Smooth muscle cell (in vitro differentiated cells): ENCODE measurements at regions not wholly inside any gene's neighbourhood (a gene's known extent, or its start where the extent isn't known, plus 50 kb on each side); places are given as distances from the start of the nearest gene placed in this dataset.

Experiments
- DNase-seq: peaks from one replicate; lab custom pipeline; 2025; ENCODE audit not compliant: unreplicated experiment; lab: John Stamatoyannopoulos, UW
- H2AFZ ChIP-seq: fragments of 200-600 bp; sonication (generic); 2 replicates; pipeline ENCODE4 v1.6.0; 2016; ENCODE audit warnings: antibody characterized with exemption, low read depth, mild to moderate bottlenecking
- H3F3A ChIP-seq: fragments of 200-600 bp; sonication (generic); 2 replicates; pipeline ENCODE4 v1.6.0; 2017; ENCODE audit warnings: antibody characterized with exemption, low read depth
- H3K27ac ChIP-seq: fragments of 200-600 bp; sonication (generic); 2 replicates; pipeline ENCODE4 v1.5.1; 2016; ENCODE audit warnings: low read depth, mild to moderate bottlenecking
- H3K27me3 ChIP-seq: fragments of 200-600 bp; sonication (generic); 2 replicates; pipeline ENCODE4 v1.6.1; 2016; ENCODE audit warnings: low read depth, mild to moderate bottlenecking
- H3K36me3 ChIP-seq: fragments of 200-600 bp; sonication (generic); 2 replicates; pipeline ENCODE4 v1.5.1; 2016; ENCODE audit warnings: low read depth
- H3K4me1 ChIP-seq: fragments of 200-600 bp; sonication (generic); 2 replicates; pipeline ENCODE4 v1.5.1; 2016; ENCODE audit warnings: low read depth
- H3K4me2 ChIP-seq: fragments of 200-600 bp; sonication (generic); 2 replicates; pipeline ENCODE4 v1.6.0; 2016; ENCODE audit warnings: mild to moderate bottlenecking
- H3K4me3 ChIP-seq: fragments of 200-600 bp; sonication (generic); 2 replicates; pipeline ENCODE4 v1.5.1; 2016; ENCODE audit warnings: mild to moderate bottlenecking
- H3K79me2 ChIP-seq: fragments of 200-600 bp; sonication (generic); 2 replicates; pipeline ENCODE4 v1.6.0; 2016; ENCODE audit warnings: low read depth, mild to moderate bottlenecking
- H3K9ac ChIP-seq: fragments of 200-600 bp; sonication (generic); 2 replicates; pipeline ENCODE4 v1.6.0; 2016; ENCODE audit warnings: low read depth
- H3K9me3 ChIP-seq: fragments of 200-600 bp; sonication (generic); replicated peaks from 2 replicates; pipeline ENCODE4 v1.5.1; 2016; ENCODE audit warnings: low read depth
- H4K20me1 ChIP-seq: fragments of 200-600 bp; sonication (generic); 2 replicates; pipeline ENCODE4 v1.6.0; 2016; ENCODE audit warnings: low read depth
- WGBS: methylation state at CpG from one replicate; pipeline ENCODE4 v1.1.7; 2016; ENCODE audit warnings: low lambda C conversion rate; 5-methylcytosine and 5-hydroxymethylcytosine counted together
- TF ChIP-seq, protein P1 (sequence below): fragments of 200-600 bp; sonication (generic); IDR thresholded peaks from 2 replicates; pipeline ENCODE4 v1.5.1; 2017; ENCODE audit warnings: borderline replicate concordance, mild to moderate bottlenecking, antibody characterized with exemption; ENCODE audit not compliant: insufficient read depth, poor library complexity, severe bottlenecking

DNA sequence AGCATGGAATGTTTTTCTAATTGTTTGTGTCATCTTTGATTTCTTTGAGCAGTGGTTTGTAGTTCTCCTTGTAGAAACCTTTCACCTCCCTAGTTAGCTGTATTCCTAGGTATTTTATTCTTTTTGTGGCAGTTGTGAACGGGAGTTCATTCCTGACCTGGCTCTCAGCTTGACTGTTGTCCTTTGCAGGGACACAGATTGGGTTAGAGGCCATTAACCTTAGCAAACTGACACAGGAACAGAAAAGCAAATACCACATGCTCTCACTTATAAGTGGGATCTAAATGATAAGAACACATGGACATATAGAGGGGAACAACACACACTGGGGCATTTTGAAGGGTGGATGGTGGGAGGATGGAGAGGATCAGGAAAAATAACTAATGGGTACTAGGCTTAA lies 52.2 kb upstream of the RORA start:
- Histone ChIP-seq H3K27me3 (peaks cover 5% of the 10 kb centered on the region), H3K4me1 (no peaks in the 10 kb centered on the region), H3K9me3 (no peaks in the 10 kb centered on the region), H3K4me3 (no peak overlapping the region), H4K20me1 (no peaks in the 10 kb centered on the region), H3K36me3 (no peaks in the 10 kb centered on the region), H3F3A (no peaks in the 10 kb centered on the region), H2AFZ (no peak overlapping the region), H3K4me2 (no peak overlapping the region), H3K27ac (no peak overlapping the region), H3K79me2 (no peaks in the 10 kb centered on the region), H3K9ac (no peak overlapping the region)
- 90% methylated on average over 1 of the region's 1 CpG for WGBS
- TF ChIP-seq, protein P1, sequence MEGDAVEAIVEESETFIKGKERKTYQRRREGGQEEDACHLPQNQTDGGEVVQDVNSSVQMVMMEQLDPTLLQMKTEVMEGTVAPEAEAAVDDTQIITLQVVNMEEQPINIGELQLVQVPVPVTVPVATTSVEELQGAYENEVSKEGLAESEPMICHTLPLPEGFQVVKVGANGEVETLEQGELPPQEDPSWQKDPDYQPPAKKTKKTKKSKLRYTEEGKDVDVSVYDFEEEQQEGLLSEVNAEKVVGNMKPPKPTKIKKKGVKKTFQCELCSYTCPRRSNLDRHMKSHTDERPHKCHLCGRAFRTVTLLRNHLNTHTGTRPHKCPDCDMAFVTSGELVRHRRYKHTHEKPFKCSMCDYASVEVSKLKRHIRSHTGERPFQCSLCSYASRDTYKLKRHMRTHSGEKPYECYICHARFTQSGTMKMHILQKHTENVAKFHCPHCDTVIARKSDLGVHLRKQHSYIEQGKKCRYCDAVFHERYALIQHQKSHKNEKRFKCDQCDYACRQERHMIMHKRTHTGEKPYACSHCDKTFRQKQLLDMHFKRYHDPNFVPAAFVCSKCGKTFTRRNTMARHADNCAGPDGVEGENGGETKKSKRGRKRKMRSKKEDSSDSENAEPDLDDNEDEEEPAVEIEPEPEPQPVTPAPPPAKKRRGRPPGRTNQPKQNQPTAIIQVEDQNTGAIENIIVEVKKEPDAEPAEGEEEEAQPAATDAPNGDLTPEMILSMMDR, result no peak
- DNase-seq, result no peak
